HG02588 (cell line): ENCODE measurements at regions not wholly inside any gene's neighbourhood (a gene's known extent, or its start where the extent isn't known, plus 50 kb on each side); places are given as distances from the start of the nearest gene placed in this dataset.
"Not testable (repeated sequence)": the region's sequence is repeated elsewhere in the genome, so short reads cannot be mapped to it uniquely, and the experiment has no call there.

Experiments
- ATAC-seq: cut with Tn5 transposase; IDR thresholded peaks from one replicate; pipeline ENCODE4 v1.9.1; 2021; ENCODE audit warnings: mild to moderate bottlenecking, moderate library complexity; ENCODE audit not compliant: unreplicated experiment

DNA sequence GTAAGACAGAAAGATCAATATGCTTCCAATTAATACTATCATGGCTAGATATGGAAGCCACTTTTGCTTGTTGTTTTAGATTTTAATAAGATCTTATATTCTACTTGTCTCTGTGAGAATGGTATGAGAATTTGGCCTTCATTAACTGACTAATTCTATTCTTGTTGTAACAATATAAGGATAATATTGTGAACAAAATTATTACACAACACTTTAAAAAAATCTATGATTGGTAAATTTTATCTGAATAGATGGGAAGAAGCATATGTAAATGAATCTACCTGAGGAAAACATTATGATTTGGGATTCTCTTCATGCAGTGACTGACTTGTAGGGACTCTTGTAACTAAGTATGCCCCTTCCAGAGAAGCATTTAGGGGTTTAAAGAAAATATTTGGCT lies 308.9 kb upstream of the KCND2 start:
- ATAC-seq, result no peak

DNA sequence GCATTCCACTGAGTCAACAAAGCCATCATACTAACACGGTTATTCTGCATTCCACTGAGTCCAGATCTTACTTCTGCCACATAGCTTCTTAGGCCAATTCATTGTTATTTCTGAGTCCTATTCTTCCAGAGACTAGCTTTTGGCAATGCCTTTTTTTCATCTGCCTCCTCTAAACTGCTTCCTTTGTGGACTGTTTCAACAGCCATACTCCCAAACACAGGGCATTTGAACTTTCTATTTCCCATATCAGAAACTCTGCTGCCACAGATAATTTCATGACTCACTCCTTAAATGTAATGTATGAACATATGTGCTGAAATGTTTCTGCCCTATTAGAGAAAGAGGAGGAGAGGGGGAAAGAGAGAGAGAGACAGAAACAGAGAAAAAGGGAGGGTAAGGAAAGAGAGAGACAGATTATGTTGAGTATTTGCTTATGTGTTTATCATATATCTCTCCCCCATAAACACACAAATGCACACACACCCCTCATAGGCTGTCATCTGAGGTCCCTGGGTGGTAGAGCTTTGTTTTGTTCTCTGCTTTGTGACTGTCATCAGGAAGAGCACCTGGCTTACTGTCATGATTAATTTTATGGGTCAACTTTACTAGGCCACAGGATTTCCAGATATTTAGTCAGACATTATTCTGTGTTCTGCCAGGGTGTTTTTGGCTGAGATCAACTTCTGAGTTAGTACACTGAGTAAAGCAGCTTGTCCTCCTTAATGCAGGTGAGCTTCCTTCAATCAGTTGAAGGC lies 308.0 kb upstream of the KCND2 start:
- no peak for ATAC-seq

DNA sequence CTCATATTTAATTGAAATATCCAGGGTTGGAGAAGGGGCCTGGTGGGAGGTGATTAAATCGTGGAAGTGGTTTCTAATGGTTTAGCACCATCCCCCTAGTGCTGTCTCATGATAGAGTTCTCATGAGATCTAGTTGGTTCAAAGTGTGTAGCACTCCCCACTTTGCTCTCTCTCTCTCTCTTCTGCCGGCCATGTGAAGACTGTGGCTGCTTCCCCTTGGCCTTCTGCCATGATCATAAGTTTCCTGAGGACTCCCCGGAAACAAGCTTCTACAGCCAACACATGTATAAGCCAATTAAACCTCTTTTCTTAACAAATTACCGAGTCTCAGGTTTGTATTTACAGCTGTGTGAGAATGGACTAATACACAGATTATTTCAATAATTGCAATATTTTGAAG lies 305.8 kb upstream of the KCND2 start:
- no peak for ATAC-seq

DNA sequence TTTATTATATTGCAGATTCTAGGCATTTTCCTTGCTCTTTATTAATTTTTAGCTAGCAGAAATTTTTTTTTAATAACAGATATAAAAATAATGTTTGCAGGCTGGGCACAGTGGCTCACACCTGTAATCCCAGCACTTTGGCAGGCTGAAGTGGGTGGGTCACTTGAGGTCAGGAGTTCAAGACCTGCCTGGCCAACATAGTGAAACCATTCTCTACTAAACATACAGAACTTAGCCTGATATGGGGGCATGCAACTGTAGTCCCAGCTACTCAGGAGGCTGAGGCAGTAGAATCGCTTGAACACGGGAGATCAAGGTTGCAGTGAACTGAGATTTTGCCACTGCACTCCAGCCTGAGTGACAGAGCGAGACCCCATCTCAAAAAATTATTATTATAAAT lies 304.6 kb upstream of the KCND2 start:
- ATAC-seq, result not testable (repeated sequence)

DNA sequence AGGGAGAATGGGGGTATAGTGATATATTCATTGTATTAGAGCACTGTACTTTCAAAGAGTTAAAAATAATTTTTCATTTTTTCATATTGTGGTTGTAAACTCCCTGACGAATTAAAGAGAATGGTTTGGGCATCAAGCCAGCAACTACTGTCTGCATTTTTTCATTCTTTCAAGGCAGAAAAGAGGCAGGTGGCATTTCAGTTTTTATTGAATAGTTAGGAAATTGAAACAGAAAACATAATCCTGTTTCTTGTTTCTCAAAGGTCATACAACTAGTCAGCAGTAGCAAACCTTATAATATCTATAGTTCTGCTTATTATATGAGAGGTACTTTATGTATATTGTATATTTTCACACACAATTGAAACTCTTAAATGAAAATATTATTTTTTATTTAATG lies 303.9 kb upstream of the KCND2 start:
- no peak for ATAC-seq

DNA sequence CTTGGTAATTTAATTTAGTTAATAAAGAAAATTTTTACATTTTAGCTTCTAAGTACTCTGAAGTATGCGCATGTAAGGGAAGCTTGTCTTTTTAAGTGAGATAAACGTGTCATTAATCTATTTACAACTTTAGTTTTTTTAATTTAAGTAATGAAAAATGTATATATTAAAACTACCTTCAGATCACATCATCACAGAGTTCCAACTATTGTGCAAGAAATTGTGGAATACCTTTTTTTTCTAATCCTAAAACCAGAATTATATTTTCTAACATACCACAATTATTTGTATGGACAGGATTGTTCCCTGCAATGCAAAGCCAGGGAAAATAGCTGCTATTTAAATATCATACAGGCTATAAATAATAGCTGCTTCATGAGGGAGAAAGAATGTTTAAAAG lies 303.2 kb upstream of the KCND2 start:
- no peak for ATAC-seq

DNA sequence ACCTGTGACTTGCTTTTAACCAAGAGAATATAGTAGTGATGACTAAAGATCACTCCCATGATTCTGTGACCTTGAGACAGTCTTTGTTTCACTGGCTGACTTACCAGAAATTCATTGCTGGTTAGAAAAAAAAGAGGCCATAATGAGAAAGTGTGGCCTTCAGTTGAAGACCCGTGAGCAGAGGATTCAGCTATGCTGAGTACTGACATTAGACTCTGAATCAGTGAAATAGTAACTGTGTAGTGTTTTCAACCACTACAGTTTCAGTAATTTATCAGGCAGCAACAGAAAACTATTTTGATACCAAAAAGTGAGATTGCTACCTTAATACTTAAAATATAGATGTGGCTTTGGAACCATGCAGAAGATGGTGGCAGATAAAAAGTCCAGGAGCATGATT lies 298.0 kb upstream of the KCND2 start:
- ATAC-seq, result no peak

DNA sequence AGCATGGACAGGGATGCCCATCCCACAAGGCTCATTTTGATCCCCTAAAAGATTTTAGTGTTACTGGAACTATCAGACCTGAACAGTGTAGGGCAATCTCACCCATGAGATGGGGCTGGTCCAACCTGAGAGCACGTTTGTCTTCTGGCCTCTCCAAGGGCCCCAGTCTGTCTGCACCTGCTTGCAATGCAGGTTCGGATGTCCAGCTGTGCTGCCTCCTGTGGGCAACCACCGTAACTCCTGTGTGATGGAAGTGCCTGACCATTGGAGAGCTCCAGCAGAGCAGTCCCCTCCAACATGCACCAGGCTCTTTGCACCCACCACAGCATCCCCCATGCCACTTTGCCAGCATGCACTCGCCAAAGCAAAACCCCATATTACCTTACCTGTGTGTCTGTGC lies 290.1 kb upstream of the KCND2 start:
- no peak for ATAC-seq

DNA sequence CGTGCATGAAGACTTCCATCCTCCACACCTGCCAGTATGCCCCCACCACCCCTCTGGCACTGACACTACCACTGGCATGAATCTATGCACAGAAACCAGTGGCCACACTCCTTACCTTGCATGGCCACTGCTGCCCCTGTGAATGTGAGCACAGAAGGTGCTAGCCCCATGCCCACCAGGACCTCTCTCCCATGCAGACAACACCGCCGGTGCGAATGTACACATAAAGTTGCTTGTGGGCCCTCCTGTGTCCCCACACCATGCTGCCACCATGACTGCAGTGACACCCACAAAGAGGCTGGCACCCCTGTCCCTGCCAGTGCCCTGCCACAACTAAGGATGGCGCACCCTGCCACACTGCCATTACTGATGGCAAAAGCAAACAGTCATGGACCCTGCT lies 289.5 kb upstream of the KCND2 start:
- no peak for ATAC-seq

DNA sequence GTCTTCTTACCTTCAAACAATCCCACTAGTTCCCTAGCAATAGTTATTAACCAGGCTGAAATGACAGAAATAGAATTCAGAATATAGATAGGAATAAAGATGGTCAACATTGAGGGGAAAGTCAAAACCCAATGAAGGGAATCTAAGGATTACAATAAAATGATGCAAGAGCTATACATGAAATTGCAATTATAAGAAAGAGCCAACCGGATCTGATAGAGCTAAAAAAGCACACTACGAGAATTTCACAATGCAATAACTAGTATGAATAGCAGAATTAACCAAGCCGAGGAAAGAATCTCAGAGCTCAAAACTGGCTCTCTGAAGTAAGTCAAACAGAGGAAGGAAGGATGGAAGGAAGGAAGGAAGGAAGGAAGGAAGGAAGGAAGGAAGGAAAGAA lies 288.7 kb upstream of the KCND2 start:
- no peak for ATAC-seq

DNA sequence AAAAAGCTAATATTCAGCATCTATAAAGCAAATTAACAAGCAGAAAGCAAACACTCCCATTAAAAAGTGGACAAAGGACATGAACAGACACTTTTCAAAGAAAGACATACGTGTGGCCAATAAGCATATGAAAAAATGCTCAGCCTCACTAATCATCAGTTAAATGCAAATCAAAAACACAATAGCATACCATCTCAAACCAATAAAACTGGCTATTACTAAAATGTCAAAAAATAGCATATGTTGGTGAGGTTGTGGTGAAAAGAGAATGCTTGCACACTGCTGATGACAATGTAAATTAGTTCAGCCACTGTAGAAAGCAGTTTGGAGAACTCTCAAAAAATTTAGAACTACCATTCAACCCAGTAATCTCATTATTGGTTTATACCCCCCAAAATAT lies 284.6 kb upstream of the KCND2 start:
- ATAC-seq, result no peak

DNA sequence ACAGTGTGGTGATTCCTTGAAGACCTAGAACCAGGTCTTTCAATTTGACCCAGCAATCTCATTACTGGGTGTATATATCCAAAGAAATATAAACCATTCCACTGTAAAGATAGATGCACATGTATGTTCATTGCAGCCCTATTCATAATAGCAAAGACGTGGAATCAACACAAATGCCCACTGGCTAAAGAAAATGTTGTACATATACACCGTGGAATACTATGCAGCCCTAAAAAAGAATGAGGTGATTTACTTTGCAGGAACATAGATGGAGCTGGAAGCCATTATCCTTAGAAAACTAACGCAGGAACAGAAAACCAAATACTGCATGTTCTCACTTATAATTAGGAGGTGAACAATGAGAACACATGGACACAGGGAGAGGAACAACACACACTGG lies 278.0 kb upstream of the KCND2 start:
- no peak for ATAC-seq

DNA sequence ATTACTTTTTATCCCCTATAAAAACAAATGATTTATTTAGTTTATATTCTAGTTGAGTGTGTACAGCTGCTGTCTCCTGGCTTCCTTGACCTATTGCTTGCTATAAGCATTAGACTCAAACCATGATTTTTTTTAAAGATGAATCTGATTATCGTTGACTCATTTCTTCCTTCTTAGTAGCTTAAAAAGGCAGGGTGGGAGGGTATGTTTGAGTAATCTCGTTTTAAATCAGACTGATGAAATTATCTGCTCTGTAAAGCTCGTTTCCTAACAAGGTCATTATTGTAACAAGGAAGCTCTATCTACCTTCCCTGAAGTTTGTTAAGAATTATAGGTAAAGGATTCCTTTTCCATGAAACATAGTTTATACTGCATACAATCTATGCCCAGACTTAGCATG lies 276.3 kb upstream of the KCND2 start:
- ATAC-seq, result peak; percentile 55

DNA sequence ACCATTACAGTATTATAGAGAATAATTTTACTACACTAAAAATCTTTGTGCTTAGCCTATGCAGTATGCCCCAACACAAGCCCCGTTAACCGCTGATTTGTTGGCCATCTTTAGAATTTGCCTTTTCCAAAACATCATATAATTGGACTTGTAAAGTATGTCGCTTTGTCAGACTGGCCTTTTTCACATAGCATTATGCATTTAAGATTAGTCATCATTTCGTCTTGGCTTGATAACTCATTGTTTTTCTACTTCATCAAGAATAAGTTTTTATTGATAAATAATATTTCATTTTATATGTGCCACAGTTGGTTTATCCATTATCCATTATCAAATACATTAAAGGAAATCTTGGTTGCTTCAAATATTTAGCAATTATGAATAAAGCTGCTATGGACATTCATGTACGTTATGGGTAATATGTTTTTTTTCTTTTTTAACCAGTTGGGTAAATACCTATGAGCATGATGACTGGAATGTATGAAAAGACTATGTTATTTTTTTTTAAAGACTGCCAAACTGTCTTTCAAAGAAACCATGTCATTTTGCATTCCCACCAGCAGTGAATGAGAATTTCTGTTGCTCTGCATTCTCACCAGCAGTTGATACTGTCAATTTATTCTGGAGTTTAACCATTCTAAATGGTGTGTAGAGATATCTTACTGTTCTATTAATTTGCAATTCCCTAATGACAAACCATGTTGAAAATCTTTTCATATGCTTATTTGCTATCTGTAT lies 273.1 kb upstream of the KCND2 start:
- no peak for ATAC-seq

DNA sequence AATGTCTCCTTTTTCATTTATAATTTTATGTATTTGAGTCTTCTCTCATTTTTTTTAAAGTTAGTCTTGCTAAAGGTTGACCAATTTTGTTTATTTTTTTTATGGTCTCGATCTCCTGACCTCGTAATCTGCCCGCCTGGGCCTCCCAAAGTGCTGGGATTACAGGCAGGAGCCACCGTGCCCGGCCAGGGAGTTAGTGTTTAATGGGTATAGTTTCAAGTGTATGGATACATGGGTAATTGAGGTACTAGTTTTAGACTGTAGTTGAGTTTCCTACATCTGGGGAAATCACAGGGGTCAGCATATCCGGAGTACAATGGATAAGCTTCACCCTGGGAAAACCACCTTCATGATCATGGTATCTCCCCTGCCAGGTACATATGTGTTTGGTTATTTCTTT lies 267.3 kb upstream of the KCND2 start:
- ATAC-seq, result no peak

DNA sequence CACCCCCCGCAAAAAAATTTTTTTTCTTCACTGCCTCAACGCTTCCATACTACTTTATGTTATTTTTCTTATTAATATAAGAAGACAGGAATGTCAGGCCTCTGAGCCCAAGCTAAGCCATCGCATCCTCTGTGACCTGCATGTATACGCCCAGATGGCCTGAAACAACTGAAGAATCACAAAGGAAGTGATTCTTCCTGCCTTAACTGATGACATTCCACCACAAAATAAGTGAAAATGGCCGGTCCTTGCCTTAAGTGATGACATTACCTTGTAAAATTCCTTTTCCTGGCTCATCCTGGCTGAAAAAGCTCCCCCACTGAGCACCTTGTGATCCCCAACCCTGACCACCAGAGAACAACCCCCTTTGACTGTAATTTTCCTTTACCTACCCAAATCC lies 258.7 kb upstream of the KCND2 start:
- not testable (repeated sequence) for ATAC-seq

DNA sequence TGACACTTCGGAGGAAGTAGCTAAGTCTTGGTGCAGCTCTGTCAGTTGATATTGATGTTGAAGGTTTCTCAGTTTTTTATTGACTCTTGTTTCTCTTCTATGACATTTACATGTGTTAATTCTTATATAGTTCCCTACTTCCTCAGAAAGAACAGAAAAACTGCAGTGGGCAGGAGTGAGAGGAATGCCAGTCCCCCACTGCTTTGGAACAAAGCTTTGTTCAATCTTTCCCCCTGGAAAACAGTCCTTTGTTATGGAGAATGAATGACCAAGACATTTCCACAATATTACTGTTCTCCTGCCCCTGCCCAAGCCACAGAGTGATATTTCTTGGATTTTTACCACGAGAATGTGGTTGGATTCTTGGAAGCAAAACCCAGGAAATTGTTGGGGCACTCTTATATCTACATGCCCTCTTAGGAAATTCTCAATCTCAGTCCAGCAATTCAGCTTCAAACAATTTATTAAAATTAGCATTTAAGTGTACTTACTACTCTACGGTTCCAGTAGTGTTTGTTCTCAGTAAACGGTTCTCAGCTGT lies 258.0 kb upstream of the KCND2 start:
- ATAC-seq, result no peak

DNA sequence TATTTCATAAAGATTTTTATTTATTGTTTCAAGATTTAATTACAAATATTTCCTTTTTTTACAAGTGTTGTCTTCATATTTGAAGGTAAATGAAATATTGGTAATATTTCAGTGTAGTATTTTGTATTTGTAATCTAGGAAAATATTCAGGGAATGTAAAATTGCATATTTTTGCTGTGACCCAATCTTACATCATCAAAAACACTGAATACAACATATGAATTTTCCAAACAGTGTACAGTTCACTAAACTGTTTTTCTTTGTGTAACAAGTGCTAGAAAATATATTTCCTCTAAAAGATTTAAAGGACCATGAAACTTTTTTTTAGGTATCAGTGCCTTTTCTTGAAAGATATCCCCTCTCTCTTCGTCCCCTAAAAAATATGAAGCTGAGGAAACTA lies 251.9 kb upstream of the KCND2 start:
- no peak for ATAC-seq

DNA sequence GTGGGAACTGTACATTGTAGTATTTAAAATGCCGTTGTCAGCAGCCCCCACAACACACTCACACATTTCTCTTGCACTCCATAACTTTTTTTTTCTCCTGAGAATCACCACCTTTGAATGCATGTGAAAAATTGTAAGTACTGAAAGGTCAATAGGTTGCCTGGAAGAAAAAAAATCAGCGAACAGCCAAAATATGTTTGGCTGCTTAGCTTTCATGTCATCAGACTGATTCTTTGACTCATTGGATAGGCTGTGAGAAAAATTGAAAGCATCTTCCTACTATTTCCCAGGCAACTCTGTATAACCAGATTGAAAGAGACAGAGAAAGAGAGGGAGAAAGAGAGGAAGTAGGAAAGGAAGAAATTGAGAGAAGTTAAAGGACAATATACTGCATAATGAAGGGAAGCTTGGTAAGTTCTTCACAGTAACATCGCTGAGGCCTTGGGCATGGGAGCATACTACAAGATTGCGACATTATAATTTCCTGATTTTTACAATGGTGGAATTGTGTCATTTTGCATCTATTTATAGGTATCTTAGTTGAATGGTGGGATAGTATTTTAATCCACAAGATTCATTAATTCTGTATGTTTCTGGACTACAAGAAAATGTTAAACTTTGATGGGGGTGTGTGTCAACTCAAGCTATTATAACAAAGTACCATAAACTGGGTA lies 249.3 kb upstream of the KCND2 start:
- no peak for ATAC-seq

DNA sequence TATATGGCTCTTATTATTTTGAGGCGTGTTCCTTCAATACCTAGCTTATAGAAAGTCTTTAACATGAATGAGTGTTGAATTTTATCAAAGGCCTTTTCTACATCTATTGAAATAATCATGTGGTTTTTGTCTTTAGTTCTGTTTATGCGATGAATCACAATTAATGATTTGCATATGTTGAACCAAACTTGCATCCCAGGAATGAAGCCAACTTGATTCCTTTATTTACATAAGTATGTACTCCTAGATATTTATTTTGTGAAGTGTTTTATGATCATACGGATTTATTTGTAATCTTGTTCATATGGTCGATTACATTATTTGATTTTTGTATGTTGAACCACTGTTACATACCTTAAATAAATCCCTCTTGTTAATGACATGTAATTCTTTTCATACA lies 244.3 kb upstream of the KCND2 start:
- no peak for ATAC-seq

DNA sequence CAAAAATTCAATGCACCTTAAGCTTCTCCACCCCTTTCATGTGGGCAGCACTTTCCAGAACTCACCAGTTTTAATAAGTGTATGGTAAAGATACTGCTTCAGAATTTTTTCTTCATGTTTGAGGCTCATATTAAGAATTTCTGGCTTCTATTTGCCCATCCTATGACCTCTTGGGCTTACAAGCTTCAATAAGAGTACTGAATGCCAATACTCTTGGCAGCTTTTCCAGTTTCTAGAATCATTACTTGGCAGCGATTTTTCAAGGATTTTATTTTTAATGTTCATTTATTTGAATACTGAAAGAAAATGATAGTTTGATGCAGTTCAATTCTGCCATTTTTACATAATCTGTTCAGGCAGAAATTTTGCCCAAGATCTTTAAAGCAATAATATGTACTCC lies 242.1 kb upstream of the KCND2 start:
- ATAC-seq, result no peak

DNA sequence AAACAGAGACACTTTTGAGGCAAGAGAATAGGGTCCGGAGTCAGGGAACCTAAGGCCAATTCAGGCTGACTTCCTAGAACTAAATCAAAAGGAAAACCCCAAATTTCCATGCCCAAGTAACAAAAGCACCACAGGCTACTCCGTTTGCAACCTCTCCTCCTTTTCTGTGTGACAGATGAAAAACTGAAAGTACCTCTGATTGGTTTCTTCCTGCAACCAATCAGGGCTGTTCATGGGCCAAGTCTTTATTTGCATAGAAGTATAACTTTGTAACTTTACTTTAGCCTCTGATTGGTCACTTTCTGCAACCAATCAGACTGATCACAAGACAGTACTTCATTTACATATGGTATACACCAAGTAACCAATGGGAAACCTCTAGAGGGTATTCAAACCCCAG lies 239.9 kb upstream of the KCND2 start:
- no peak for ATAC-seq
